SK-N-SH (cell line): ENCODE measurements at regions not wholly inside any gene's neighbourhood (a gene's known extent, or its start where the extent isn't known, plus 50 kb on each side); places are given as distances from the start of the nearest gene placed in this dataset.

Experiments
- CTCF ChIP-seq: fragments of 200-600 bp; sonication (generic); IDR thresholded peaks from 2 replicates; pipeline ENCODE4 v1.6.1; 2017; ENCODE audit warnings: antibody characterized with exemption, mild to moderate bottlenecking, moderate library complexity
- ELF1 ChIP-seq: IDR thresholded peaks from 2 replicates; pipeline ENCODE4 v1.4.0; 2012
- JUND ChIP-seq: IDR thresholded peaks from 2 replicates; pipeline ENCODE4 v1.4.0; 2012
- MAX ChIP-seq: IDR thresholded peaks from 2 replicates; pipeline ENCODE4 v1.4.0; 2012; ENCODE audit warnings: low read depth
- POLR2AphosphoS5 ChIP-seq: IDR thresholded peaks from 2 replicates; pipeline ENCODE4 v1.6.1; 2012; ENCODE audit warnings: low read depth, low read length
- RXRA ChIP-seq: IDR thresholded peaks from 2 replicates; pipeline ENCODE4 v1.4.0; 2012; ENCODE audit warnings: low read depth, mild to moderate bottlenecking, borderline replicate concordance
- TF ChIP-seq, protein P1 (sequence below): IDR thresholded peaks from 2 replicates; pipeline ENCODE4 v1.4.0; 2012; ENCODE audit warnings: low read depth, borderline replicate concordance

- no peak for TF ChIP-seq CTCF
- TF ChIP-seq ELF1 = no peak
- TF ChIP-seq JUND = no peak
- TF ChIP-seq, protein P1, sequence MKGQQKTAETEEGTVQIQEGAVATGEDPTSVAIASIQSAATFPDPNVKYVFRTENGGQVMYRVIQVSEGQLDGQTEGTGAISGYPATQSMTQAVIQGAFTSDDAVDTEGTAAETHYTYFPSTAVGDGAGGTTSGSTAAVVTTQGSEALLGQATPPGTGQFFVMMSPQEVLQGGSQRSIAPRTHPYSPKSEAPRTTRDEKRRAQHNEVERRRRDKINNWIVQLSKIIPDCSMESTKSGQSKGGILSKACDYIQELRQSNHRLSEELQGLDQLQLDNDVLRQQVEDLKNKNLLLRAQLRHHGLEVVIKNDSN = no peak
- TF ChIP-seq MAX = no peak
- no peak for TF ChIP-seq RXRA
- TF ChIP-seq POLR2AphosphoS5 = no peak
Observed at GRCh38 chr10:130282492-130283218, 146.5 kb downstream of the GLRX3 start.
